Adrenal gland (tissue), 5 donors: ENCODE measurements at regions not wholly inside any gene's neighbourhood (a gene's known extent, or its start where the extent isn't known, plus 50 kb on each side); places are given as distances from the start of the nearest gene placed in this dataset.

ENCODE experiments used
- POLR2A ChIP-seq, 2 donors: fragments of 450-650 bp; IDR thresholded peaks; one replicate each; pipeline ENCODE4 v1.6.1; 2017; ENCODE audit warnings: antibody characterized with exemption in 2 of 2, mild to moderate bottlenecking in 2 of 2, moderate library complexity in 1 of 2
- TF ChIP-seq, protein P1 (sequence below), 6 experiments: fragments of 450-650 bp in 4 of 6; fragments of 200-600 bp in 2 of 6; sonication (generic) in 1 of 6; IDR thresholded peaks; 1 replicate in 5 of 6; 2 replicates in 1 of 6; pipeline versions ENCODE4 v1.5.1 to v1.8.0; 2016 to 2021; ENCODE audit warnings: antibody characterized with exemption in 6 of 6, mild to moderate bottlenecking in 2 of 6, moderate library complexity in 1 of 6
- donor health status: DM: no; HTN: no; CAD: no.

DNA sequence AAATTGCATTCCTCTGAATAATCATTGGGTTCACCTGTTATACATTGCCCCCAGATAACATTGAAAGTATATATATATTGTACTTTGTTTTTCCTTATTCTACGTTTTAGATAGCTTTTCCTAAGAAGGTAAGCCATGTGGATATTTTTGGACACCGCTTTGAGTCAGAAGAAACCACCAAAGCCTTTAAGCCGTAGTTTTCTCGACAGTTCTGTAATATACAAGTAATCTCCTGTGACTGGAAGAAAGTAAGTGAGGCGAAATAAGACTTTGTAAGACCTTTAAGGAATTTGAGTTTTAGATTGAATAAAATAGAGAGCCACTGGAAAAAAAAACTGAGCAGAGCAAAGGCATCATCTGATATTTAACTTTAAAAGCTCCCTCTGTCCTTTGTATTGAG is 1092.0 kb downstream of the DIPK2A start:
- TF ChIP-seq, protein P1, sequence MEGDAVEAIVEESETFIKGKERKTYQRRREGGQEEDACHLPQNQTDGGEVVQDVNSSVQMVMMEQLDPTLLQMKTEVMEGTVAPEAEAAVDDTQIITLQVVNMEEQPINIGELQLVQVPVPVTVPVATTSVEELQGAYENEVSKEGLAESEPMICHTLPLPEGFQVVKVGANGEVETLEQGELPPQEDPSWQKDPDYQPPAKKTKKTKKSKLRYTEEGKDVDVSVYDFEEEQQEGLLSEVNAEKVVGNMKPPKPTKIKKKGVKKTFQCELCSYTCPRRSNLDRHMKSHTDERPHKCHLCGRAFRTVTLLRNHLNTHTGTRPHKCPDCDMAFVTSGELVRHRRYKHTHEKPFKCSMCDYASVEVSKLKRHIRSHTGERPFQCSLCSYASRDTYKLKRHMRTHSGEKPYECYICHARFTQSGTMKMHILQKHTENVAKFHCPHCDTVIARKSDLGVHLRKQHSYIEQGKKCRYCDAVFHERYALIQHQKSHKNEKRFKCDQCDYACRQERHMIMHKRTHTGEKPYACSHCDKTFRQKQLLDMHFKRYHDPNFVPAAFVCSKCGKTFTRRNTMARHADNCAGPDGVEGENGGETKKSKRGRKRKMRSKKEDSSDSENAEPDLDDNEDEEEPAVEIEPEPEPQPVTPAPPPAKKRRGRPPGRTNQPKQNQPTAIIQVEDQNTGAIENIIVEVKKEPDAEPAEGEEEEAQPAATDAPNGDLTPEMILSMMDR (IDR thresholded peaks at IDR 0.05): no peak
- no peak for TF ChIP-seq POLR2A (IDR thresholded peaks at IDR 0.05)
